ENCODE measurements at regions not wholly inside any gene's neighbourhood (a gene's known extent, or its start where the extent isn't known, plus 50 kb on each side); places are given as distances from the start of the nearest gene placed in this dataset.

DNA sequence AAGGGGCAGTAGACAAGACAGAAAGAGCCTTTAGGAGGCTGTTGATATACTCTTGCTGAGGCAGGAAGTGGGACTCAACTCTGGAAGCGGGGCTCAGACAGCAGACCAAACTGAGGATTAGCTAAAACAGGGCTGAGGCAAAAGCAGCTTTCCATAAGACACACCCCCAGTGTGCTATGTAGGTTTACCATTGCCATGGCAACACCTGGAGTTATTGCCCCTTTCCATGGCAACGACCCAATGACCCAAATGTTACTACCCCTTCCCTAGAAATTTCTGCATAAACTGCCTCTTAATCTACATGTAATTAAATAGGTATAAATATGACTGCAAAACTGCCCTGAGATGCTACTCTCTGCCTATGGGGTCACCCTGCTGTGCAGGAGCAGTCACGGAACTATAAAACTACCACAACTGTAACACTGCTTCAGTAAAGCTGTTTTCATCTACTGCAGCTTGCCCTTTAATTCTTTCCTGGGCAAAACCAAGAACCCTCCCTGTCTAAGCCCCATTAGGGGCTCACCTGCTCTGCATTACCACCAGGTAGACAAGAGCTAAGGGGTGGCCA lies 348.4 kb upstream of the PODXL start (continued):
- TF ChIP-seq, protein P1, sequence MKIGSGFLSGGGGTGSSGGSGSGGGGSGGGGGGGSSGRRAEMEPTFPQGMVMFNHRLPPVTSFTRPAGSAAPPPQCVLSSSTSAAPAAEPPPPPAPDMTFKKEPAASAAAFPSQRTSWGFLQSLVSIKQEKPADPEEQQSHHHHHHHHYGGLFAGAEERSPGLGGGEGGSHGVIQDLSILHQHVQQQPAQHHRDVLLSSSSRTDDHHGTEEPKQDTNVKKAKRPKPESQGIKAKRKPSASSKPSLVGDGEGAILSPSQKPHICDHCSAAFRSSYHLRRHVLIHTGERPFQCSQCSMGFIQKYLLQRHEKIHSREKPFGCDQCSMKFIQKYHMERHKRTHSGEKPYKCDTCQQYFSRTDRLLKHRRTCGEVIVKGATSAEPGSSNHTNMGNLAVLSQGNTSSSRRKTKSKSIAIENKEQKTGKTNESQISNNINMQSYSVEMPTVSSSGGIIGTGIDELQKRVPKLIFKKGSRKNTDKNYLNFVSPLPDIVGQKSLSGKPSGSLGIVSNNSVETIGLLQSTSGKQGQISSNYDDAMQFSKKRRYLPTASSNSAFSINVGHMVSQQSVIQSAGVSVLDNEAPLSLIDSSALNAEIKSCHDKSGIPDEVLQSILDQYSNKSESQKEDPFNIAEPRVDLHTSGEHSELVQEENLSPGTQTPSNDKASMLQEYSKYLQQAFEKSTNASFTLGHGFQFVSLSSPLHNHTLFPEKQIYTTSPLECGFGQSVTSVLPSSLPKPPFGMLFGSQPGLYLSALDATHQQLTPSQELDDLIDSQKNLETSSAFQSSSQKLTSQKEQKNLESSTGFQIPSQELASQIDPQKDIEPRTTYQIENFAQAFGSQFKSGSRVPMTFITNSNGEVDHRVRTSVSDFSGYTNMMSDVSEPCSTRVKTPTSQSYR (CRISPR knock-in tag; IDR thresholded peaks at IDR 0.05) = no peak
- TF ChIP-seq, protein P2, sequence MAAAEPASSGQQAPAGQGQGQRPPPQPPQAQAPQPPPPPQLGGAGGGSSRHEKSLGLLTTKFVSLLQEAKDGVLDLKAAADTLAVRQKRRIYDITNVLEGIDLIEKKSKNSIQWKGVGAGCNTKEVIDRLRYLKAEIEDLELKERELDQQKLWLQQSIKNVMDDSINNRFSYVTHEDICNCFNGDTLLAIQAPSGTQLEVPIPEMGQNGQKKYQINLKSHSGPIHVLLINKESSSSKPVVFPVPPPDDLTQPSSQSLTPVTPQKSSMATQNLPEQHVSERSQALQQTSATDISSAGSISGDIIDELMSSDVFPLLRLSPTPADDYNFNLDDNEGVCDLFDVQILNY (CRISPR knock-in tag; IDR thresholded peaks at IDR 0.05) = no peak
- TF ChIP-seq, protein P3, sequence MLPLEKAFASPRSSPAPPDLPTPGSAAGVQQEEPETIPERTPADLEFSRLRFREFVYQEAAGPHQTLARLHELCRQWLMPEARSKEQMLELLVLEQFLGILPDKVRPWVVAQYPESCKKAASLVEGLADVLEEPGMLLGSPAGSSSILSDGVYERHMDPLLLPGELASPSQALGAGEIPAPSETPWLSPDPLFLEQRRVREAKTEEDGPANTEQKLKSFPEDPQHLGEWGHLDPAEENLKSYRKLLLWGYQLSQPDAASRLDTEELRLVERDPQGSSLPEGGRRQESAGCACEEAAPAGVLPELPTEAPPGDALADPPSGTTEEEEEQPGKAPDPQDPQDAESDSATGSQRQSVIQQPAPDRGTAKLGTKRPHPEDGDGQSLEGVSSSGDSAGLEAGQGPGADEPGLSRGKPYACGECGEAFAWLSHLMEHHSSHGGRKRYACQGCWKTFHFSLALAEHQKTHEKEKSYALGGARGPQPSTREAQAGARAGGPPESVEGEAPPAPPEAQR (CRISPR knock-in tag; IDR thresholded peaks at IDR 0.05) = no peak
- TF ChIP-seq TEAD4 (CRISPR knock-in tag; IDR thresholded peaks at IDR 0.05) (no peak), CREM (CRISPR knock-in tag; IDR thresholded peaks at IDR 0.05) (no peak), NR1H2 (CRISPR knock-in tag; IDR thresholded peaks at IDR 0.05) (no peak)

DNA sequence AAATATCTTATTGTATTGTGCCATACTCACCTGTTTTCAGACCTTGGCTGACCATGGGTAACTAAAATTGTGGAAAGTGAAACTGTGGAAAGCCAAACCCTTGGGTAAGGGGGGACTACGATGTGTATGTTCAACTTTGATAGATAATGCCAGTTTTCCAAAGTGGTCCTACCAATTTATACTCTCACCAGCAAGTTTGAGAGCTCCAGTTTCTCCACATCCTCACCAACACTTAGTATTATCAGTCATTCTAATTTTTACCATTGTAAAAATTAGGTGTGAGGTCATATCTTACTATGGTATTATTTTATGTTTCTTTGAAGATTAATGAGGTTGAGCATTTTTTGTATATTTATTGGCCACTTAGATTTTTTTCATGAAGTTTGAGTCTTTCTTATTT lies 346.9 kb upstream of the PODXL start:
- CTCF ChIA-PET = no interaction called here
- Mint-ChIP-seq H3K27me3 (ENCODE audit: low read depth) (peaks cover 78% of the 10 kb centered on the region), H3K27ac (no peak overlapping the region), H3K4me1 (no peaks in the 10 kb centered on the region), H3K36me3 (no peaks in the 10 kb centered on the region), H3K4me3 (no peak overlapping the region), H3K9me3 (peaks cover 11% of the 10 kb centered on the region)
- POLR2A ChIA-PET = no interaction called here
- DNase-seq (ENCODE audit: low spot score) (no peak), ATAC-seq (no peak)
- TF ChIP-seq, protein P1 (CRISPR knock-in tag; IDR thresholded peaks at IDR 0.05) = no peak
- TF ChIP-seq, protein P4, sequence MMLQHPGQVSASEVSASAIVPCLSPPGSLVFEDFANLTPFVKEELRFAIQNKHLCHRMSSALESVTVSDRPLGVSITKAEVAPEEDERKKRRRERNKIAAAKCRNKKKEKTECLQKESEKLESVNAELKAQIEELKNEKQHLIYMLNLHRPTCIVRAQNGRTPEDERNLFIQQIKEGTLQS (CRISPR knock-in tag; conservative IDR thresholded peaks at IDR 0.05) = no peak
- TF ChIP-seq ZNF671 (CRISPR knock-in tag; IDR thresholded peaks at IDR 0.05) = no peak
- TF ChIP-seq MXD4 (CRISPR knock-in tag; IDR thresholded peaks at IDR 0.05; ENCODE audit: borderline replicate concordance) = no peak
- TF ChIP-seq, protein P5, sequence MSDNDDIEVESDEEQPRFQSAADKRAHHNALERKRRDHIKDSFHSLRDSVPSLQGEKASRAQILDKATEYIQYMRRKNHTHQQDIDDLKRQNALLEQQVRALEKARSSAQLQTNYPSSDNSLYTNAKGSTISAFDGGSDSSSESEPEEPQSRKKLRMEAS (CRISPR knock-in tag; IDR thresholded peaks at IDR 0.05) = no peak
- TF ChIP-seq NFYB (CRISPR knock-in tag; conservative IDR thresholded peaks at IDR 0.05; ENCODE audit: low read depth) = no peak
- TF ChIP-seq EMX1 (CRISPR knock-in tag; IDR thresholded peaks at IDR 0.05) = no peak
- TF ChIP-seq CREM (CRISPR knock-in tag; IDR thresholded peaks at IDR 0.05) = no peak
- TF ChIP-seq, protein P6, sequence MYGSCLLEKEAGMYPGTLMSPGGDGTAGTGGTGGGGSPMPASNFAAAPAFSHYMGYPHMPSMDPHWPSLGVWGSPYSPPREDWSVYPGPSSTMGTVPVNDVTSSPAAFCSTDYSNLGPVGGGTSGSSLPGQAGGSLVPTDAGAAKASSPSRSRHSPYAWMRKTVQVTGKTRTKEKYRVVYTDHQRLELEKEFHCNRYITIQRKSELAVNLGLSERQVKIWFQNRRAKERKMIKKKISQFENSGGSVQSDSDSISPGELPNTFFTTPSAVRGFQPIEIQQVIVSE (CRISPR knock-in tag; IDR thresholded peaks at IDR 0.05; ENCODE audit: borderline replicate concordance) = no peak
- TF ChIP-seq, protein P7, sequence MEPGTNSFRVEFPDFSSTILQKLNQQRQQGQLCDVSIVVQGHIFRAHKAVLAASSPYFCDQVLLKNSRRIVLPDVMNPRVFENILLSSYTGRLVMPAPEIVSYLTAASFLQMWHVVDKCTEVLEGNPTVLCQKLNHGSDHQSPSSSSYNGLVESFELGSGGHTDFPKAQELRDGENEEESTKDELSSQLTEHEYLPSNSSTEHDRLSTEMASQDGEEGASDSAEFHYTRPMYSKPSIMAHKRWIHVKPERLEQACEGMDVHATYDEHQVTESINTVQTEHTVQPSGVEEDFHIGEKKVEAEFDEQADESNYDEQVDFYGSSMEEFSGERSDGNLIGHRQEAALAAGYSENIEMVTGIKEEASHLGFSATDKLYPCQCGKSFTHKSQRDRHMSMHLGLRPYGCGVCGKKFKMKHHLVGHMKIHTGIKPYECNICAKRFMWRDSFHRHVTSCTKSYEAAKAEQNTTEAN (CRISPR knock-in tag; IDR thresholded peaks at IDR 0.05) = no peak
- TF ChIP-seq NFATC4 (CRISPR knock-in tag; IDR thresholded peaks at IDR 0.05) = no peak
- TF ChIP-seq, protein P8, sequence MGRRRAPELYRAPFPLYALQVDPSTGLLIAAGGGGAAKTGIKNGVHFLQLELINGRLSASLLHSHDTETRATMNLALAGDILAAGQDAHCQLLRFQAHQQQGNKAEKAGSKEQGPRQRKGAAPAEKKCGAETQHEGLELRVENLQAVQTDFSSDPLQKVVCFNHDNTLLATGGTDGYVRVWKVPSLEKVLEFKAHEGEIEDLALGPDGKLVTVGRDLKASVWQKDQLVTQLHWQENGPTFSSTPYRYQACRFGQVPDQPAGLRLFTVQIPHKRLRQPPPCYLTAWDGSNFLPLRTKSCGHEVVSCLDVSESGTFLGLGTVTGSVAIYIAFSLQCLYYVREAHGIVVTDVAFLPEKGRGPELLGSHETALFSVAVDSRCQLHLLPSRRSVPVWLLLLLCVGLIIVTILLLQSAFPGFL (CRISPR knock-in tag; IDR thresholded peaks at IDR 0.05; ENCODE audit: borderline replicate concordance) = no peak
- TF ChIP-seq, protein P9, sequence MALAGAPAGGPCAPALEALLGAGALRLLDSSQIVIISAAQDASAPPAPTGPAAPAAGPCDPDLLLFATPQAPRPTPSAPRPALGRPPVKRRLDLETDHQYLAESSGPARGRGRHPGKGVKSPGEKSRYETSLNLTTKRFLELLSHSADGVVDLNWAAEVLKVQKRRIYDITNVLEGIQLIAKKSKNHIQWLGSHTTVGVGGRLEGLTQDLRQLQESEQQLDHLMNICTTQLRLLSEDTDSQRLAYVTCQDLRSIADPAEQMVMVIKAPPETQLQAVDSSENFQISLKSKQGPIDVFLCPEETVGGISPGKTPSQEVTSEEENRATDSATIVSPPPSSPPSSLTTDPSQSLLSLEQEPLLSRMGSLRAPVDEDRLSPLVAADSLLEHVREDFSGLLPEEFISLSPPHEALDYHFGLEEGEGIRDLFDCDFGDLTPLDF (CRISPR knock-in tag; IDR thresholded peaks at IDR 0.05) = no peak
- TF ChIP-seq JAZF1 (CRISPR knock-in tag; IDR thresholded peaks at IDR 0.05) = no peak
- no peak for TF ChIP-seq ZNF263 (CRISPR knock-in tag; IDR thresholded peaks at IDR 0.05; ENCODE audit: low read depth)
- TF ChIP-seq NR1H2 (CRISPR knock-in tag; IDR thresholded peaks at IDR 0.05) = no peak
